ENCODE measurements at regions not wholly inside any gene's neighbourhood (a gene's known extent, or its start where the extent isn't known, plus 50 kb on each side); places are given as distances from the start of the nearest gene placed in this dataset.

DNA sequence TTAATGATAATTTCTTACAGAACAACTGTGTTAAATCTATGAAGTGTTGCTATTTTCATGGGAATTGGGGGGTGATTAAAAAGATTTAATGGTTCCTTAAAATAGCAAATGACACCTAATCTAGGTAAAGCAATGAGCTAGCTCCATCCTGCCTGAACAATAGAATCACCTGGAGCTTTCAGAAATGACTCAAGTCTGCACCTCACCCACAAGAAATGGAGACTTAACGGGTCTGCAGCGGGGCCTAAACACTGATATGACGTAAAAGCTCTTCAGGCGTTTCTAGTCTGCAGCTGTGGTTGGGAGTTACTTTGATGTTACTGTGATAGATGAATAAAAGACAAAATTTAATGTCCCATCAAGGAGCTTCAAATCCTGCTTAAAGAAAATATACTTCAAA, 328.2 kb downstream of the RND3 start:
- H3K9ac ChIP-seq (ENCODE audit: low read depth, low read length, poor library complexity, severe bottlenecking): no peak overlapping the region
- no peaks in the 10 kb centered on the region for H4K20me1 ChIP-seq (ENCODE audit: insufficient read depth, low read length, poor library complexity, severe bottlenecking)
- no peaks in the 10 kb centered on the region for H3K36me3 ChIP-seq (ENCODE audit: insufficient read depth, low read length)
- TF ChIP-seq, protein P1, sequence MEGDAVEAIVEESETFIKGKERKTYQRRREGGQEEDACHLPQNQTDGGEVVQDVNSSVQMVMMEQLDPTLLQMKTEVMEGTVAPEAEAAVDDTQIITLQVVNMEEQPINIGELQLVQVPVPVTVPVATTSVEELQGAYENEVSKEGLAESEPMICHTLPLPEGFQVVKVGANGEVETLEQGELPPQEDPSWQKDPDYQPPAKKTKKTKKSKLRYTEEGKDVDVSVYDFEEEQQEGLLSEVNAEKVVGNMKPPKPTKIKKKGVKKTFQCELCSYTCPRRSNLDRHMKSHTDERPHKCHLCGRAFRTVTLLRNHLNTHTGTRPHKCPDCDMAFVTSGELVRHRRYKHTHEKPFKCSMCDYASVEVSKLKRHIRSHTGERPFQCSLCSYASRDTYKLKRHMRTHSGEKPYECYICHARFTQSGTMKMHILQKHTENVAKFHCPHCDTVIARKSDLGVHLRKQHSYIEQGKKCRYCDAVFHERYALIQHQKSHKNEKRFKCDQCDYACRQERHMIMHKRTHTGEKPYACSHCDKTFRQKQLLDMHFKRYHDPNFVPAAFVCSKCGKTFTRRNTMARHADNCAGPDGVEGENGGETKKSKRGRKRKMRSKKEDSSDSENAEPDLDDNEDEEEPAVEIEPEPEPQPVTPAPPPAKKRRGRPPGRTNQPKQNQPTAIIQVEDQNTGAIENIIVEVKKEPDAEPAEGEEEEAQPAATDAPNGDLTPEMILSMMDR (conservative IDR thresholded peaks at IDR 0.05; ENCODE audit: low read length): no peak
- no peak for TF ChIP-seq EZH2phosphoT487 (IDR thresholded peaks at IDR 0.05; ENCODE audit: borderline replicate concordance)
- H3K4me2 ChIP-seq (ENCODE audit: low read depth, low read length, poor library complexity, severe bottlenecking): no peak overlapping the region
- peaks cover 9% of the 10 kb centered on the region for H3K4me1 ChIP-seq (ENCODE audit: insufficient read depth, low read length, poor library complexity, severe bottlenecking)
- no peaks in the 10 kb centered on the region for H3K79me2 ChIP-seq (ENCODE audit: insufficient read depth, low read length)
- H2AFZ ChIP-seq (ENCODE audit: low read length): no peak overlapping the region
- no peak overlapping the region for H3K4me3 ChIP-seq (ENCODE audit: low read length, poor library complexity, severe bottlenecking)
- no peaks in the 10 kb centered on the region for H3K9me2 ChIP-seq (replicated peaks; ENCODE audit: low read depth, low read length)
- no peaks in the 10 kb centered on the region for H3K27me3 ChIP-seq (ENCODE audit: insufficient read depth, low read length, poor library complexity, severe bottlenecking)
- H3K9me3 ChIP-seq (ENCODE audit: insufficient read depth, low read depth, low read length): no peaks in the 10 kb centered on the region
- no peaks in the 10 kb centered on the region for H3F3A ChIP-seq (ENCODE audit: low read depth)

DNA sequence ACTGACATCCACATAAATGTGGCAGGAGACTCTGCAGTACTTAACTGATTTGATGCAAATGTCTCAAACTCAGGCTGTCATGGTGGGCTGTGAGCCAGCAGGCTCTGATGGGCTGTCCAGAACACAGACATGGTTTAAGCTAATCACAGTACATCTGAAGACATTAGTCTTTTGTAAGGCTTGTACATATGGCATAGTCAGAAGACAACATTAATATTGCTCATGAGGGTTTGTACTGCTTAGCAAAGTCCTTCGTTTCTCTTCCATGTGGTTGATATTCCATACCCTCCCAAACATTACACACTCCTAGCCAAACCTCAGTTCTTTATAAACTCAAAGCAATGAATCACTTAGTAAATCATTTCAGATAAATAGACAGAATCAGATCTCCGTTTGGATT, 330.6 kb downstream of the RND3 start:
- TF ChIP-seq, protein P1 (conservative IDR thresholded peaks at IDR 0.05; ENCODE audit: low read length): no peak
- TF ChIP-seq EZH2phosphoT487 (IDR thresholded peaks at IDR 0.05; ENCODE audit: borderline replicate concordance): no peak
- no peak overlapping the region for H3K4me2 ChIP-seq (ENCODE audit: low read depth, low read length, poor library complexity, severe bottlenecking)
- H2AFZ ChIP-seq (ENCODE audit: low read length): no peak overlapping the region

DNA sequence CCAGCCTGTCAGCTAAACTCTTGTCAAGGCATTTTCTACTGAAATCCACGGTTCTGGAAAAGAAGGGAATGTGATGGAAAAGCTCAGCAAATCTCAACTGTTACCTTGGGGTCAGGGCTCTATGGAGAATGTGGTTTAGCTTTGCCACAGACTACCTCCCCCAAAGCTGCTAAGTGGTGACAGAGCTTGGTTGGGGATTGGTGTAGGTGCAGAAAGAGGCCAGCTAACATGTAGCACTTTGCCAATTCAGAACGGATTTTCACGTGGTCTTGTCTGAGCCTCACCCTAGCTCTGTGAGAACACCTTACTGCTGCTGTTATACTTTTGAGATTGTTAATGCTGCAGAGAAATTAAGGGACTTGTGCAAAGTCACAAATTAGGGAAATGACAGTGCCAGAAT, 331.1 kb downstream of the RND3 start:
- Histone ChIP-seq H3K9me3 (ENCODE audit: insufficient read depth, low read depth, low read length) (no peaks in the 10 kb centered on the region), H3K9ac (ENCODE audit: low read depth, low read length, poor library complexity, severe bottlenecking) (no peak overlapping the region), H3K4me1 (ENCODE audit: insufficient read depth, low read length, poor library complexity, severe bottlenecking) (peaks cover 9% of the 10 kb centered on the region), H3K9me2 (replicated peaks; ENCODE audit: low read depth, low read length) (no peaks in the 10 kb centered on the region), H3K27me3 (ENCODE audit: insufficient read depth, low read length, poor library complexity, severe bottlenecking) (no peaks in the 10 kb centered on the region), H3K4me2 (ENCODE audit: low read depth, low read length, poor library complexity, severe bottlenecking) (no peak overlapping the region), H3K4me3 (ENCODE audit: low read length, poor library complexity, severe bottlenecking) (no peak overlapping the region), H3K79me2 (ENCODE audit: insufficient read depth, low read length) (no peaks in the 10 kb centered on the region), H4K20me1 (ENCODE audit: insufficient read depth, low read length, poor library complexity, severe bottlenecking) (no peaks in the 10 kb centered on the region), H3K36me3 (ENCODE audit: insufficient read depth, low read length) (no peaks in the 10 kb centered on the region), H3F3A (ENCODE audit: low read depth) (no peaks in the 10 kb centered on the region), H2AFZ (ENCODE audit: low read length) (no peak overlapping the region)
- no peak for TF ChIP-seq EZH2phosphoT487 (IDR thresholded peaks at IDR 0.05; ENCODE audit: borderline replicate concordance)
- TF ChIP-seq, protein P1 (conservative IDR thresholded peaks at IDR 0.05; ENCODE audit: low read length): no peak

More for the DNA sequence above, 330.6 kb downstream of the RND3 start:
- Histone ChIP-seq H3K9me2 (replicated peaks; ENCODE audit: low read depth, low read length) (no peaks in the 10 kb centered on the region), H3K9ac (ENCODE audit: low read depth, low read length, poor library complexity, severe bottlenecking) (no peak overlapping the region), H3K36me3 (ENCODE audit: insufficient read depth, low read length) (no peaks in the 10 kb centered on the region), H3K4me1 (ENCODE audit: insufficient read depth, low read length, poor library complexity, severe bottlenecking) (peaks cover 9% of the 10 kb centered on the region), H3K27me3 (ENCODE audit: insufficient read depth, low read length, poor library complexity, severe bottlenecking) (no peaks in the 10 kb centered on the region), H3K79me2 (ENCODE audit: insufficient read depth, low read length) (no peaks in the 10 kb centered on the region), H3F3A (ENCODE audit: low read depth) (no peaks in the 10 kb centered on the region), H3K4me3 (ENCODE audit: low read length, poor library complexity, severe bottlenecking) (no peak overlapping the region), H3K9me3 (ENCODE audit: insufficient read depth, low read depth, low read length) (no peaks in the 10 kb centered on the region), H4K20me1 (ENCODE audit: insufficient read depth, low read length, poor library complexity, severe bottlenecking) (no peaks in the 10 kb centered on the region)

Measured in Loucy (cell line).